Activated T-cell treated with anti-CD3 and anti-CD28 coated beads, Interleukin-2, amount 50 U/mL, for 72 hours (primary cell): ENCODE measurements at regions not wholly inside any gene's neighbourhood (a gene's known extent, or its start where the extent isn't known, plus 50 kb on each side); places are given as distances from the start of the nearest gene placed in this dataset.
"Not testable (repeated sequence)": the region's sequence is repeated elsewhere in the genome, so short reads cannot be mapped to it uniquely, and the experiment has no call there.

ENCODE experiments used
- ATAC-seq, 2 donors: fragments of 150-1000 bp; cut with Tn5 transposase; replicated peaks in 1 of 2; 2 replicates each; pipeline ENCODE4 v1.10.0; 2021; ENCODE audit warnings: moderate library complexity in 2 of 2, mild to moderate bottlenecking in 1 of 2
- DNase-seq, 2 donors: peaks; one replicate each; pipeline ENCODE4 v3.0.0; 2021 to 2022; ENCODE audit warnings: mixed read lengths in 1 of 2
- H3K27ac Mint-ChIP-seq: one replicate; pipeline ENCODE4 v1.8.0; 2022; ENCODE audit warnings: mild to moderate bottlenecking, moderate library complexity, mixed read lengths
- H3K27me3 Mint-ChIP-seq: one replicate; pipeline ENCODE4 v1.8.0; 2022; ENCODE audit warnings: low read depth, mixed read lengths
- H3K36me3 Mint-ChIP-seq, 2 donors: one replicate each; pipeline ENCODE4 v1.8.0; 2022; ENCODE audit warnings: mixed read lengths in 2 of 2, mild to moderate bottlenecking in 1 of 2; ENCODE audit not compliant: insufficient read depth in 2 of 2
- H3K4me1 Mint-ChIP-seq: one replicate; pipeline ENCODE4 v1.8.0; 2022; ENCODE audit warnings: low read depth, mixed read lengths
- H3K4me3 Mint-ChIP-seq, 2 donors: one replicate each; pipeline ENCODE4 v1.8.0; 2022; ENCODE audit warnings: mild to moderate bottlenecking in 2 of 2, mixed read lengths in 2 of 2, moderate library complexity in 2 of 2
- H3K9me3 Mint-ChIP-seq, 2 donors: one replicate each; pipeline ENCODE4 v1.8.0; 2022; ENCODE audit warnings: mixed read lengths in 2 of 2

- no peak for ATAC-seq
Measured at GRCh38 chr7:65317372-65317771, 56.3 kb upstream of the ZNF92 start.

DNA sequence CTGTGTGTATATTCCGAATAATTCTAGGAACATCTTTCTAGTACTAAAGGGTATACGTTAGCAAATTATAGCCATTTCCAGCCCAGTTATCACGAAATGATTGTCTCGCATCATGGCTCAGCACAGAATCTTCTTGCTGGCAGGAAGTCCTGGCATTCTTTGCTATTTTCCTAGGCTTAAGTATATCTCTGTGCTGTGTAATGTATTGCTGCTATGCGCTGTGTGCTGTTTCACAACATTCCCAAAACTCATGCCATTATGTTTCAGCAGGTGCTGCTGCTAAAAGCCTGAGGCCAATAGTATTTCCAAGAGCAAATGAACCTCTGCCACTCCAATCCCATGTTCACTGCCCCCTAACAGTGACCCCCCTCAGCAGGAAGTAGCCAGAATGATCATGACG, 62.9 kb upstream of the ZNF92 start:
- H3K36me3 Mint-ChIP-seq = no peaks in the 10 kb centered on the region
- H3K27me3 Mint-ChIP-seq = peaks cover 9% of the 10 kb centered on the region
- H3K9me3 Mint-ChIP-seq = no peaks in the 10 kb centered on the region
- H3K4me3 Mint-ChIP-seq = no peak overlapping the region
- ATAC-seq (no peak), DNase-seq (no peak)
- H3K27ac Mint-ChIP-seq = no peak overlapping the region
- H3K4me1 Mint-ChIP-seq = no peaks in the 10 kb centered on the region

More at GRCh38 chr7:65317372-65317771, 56.3 kb upstream of the ZNF92 start:
- no peaks in the 10 kb centered on the region for H3K9me3 Mint-ChIP-seq
- no peaks in the 10 kb centered on the region for H3K36me3 Mint-ChIP-seq
- H3K27ac Mint-ChIP-seq = no peak overlapping the region
- no peak overlapping the region for H3K4me3 Mint-ChIP-seq
- peaks cover 9% of the 10 kb centered on the region for H3K27me3 Mint-ChIP-seq
- no peaks in the 10 kb centered on the region for H3K4me1 Mint-ChIP-seq
- DNase-seq = no peak

DNA sequence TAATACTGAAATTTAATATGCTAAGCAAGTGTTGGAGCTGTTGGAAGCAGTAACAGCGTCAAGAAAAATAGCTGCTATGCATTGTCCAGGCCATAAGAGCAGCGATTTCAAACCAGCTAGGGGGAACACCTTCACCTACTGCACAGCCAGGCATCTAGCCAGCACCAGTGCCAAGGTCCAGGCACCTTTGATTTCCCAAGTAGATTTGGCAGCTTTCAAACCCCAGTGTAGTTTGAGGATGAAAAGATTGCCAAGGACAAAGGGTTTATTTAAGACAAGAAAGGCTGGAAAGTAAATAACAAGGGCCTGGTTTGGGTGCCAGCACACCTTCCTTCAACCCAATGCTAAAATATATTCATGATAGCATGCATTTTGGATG, 65.4 kb upstream of the ZNF92 start:
- no peaks in the 10 kb centered on the region for H3K9me3 Mint-ChIP-seq
- H3K27ac Mint-ChIP-seq = no peak overlapping the region
- H3K27me3 Mint-ChIP-seq = no peaks in the 10 kb centered on the region
- ATAC-seq (no peak), DNase-seq (no peak)
- H3K4me3 Mint-ChIP-seq = no peak overlapping the region
- H3K4me1 Mint-ChIP-seq = no peaks in the 10 kb centered on the region
- no peaks in the 10 kb centered on the region for H3K36me3 Mint-ChIP-seq

DNA sequence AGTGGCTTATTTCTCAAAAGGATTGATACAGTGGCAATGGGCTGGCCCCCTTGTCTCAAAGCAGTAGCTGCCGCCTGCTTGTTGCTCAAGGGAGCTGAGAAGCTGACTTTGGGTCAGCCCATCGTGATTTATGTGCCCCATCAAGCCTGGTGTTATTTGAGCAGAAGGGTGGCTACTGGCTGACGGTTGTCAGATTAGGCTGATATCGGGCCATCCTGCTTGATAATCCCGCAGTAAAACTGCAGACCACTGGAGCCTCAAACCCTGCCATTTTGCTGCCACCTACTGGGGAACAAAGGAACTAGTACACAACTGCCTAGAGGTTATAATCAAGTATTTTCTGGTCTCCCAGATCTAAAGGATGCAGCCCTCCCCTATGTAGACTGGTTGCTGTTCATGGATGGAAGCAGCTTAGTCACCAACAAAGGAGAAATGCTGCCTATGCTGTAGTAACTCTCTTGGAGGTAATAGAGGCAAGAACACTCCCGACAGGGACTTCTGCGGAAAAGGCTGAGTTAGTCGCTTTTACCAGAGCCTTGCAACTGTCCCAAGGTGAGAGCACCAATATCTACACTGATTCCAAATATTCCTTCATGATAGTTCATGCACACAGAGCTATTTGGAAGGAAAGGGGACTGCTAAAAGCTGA, 65.9 kb upstream of the ZNF92 start:
- H3K9me3 Mint-ChIP-seq = no peaks in the 10 kb centered on the region
- no peaks in the 10 kb centered on the region for H3K4me1 Mint-ChIP-seq
- ATAC-seq = peak; percentile 41 to 53
- H3K36me3 Mint-ChIP-seq = no peaks in the 10 kb centered on the region
- no peaks in the 10 kb centered on the region for H3K27me3 Mint-ChIP-seq
- H3K27ac Mint-ChIP-seq = no peak overlapping the region
- peak; percentile 19 to 52 for DNase-seq
- H3K4me3 Mint-ChIP-seq = no peak overlapping the region

DNA sequence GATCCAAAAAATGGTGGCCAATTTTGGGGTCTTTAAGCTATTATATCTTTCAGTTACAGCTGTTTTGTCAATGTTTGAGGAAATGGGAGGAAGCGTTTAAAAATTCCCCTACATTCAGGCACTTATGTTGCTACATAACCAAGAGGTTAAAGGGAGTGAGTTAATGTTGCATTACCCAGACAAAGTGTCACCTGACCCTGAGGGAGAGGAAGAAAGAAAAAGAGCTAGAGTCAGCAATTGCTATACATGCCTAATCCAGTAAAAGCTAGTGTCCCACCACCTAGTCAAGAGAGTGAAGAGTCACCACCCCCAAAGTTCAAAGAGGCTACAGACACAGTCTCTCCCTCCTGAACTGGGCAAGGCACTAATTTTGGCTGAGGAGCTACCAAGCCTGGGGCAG, 69.5 kb upstream of the ZNF92 start:
- H3K27ac Mint-ChIP-seq = no peak overlapping the region
- H3K36me3 Mint-ChIP-seq = no peaks in the 10 kb centered on the region
- H3K4me1 Mint-ChIP-seq = no peaks in the 10 kb centered on the region
- no peaks in the 10 kb centered on the region for H3K9me3 Mint-ChIP-seq
- DNase-seq (no peak), ATAC-seq (no peak)
- H3K27me3 Mint-ChIP-seq = no peaks in the 10 kb centered on the region
- H3K4me3 Mint-ChIP-seq = no peak overlapping the region

- Mint-ChIP-seq H3K36me3 (no peaks in the 10 kb centered on the region), H3K4me1 (no peaks in the 10 kb centered on the region), H3K27me3 (no peaks in the 10 kb centered on the region), H3K27ac (no peak overlapping the region), H3K4me3 (no peak overlapping the region), H3K9me3 (no peaks in the 10 kb centered on the region)
- DNase-seq (no peak), ATAC-seq (no peak)
Measured at GRCh38 chr7:65302883-65303282, 70.8 kb upstream of the ZNF92 start.

- Mint-ChIP-seq H3K27me3 (no peaks in the 10 kb centered on the region), H3K36me3 (no peaks in the 10 kb centered on the region), H3K4me3 (no peak overlapping the region), H3K9me3 (no peaks in the 10 kb centered on the region), H3K27ac (no peak overlapping the region), H3K4me1 (no peaks in the 10 kb centered on the region)
- ATAC-seq (no peak), DNase-seq (no peak)
Measured at GRCh38 chr7:65301007-65301406, 72.6 kb upstream of the ZNF92 start.

DNA sequence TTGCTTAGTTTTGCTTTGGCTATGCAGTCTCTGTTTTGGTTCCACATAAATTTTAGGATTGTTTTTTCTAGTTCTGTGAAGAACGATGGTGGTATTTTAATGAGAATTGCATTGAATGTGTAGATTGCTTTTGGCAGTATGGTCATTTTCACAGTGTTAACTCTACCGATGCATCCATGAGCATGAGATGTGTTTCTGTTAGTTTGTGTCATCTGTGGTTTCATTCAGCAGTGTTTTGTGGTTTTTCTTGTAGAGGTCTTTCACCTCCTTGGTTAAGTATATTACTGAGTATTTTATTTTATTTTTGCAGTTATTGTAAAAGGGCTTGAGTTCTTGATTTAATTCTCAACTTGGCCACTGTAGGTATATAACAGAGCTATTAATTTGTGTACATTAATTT, 78.2 kb upstream of the ZNF92 start:
- Mint-ChIP-seq H3K36me3 (no peaks in the 10 kb centered on the region), H3K27ac (no peak overlapping the region), H3K27me3 (no peaks in the 10 kb centered on the region), H3K9me3 (peaks cover 0 to 4% of the 10 kb centered on the region in 2 donors), H3K4me1 (peaks cover 6% of the 10 kb centered on the region), H3K4me3 (no peak overlapping the region)
- DNase-seq = no peak
- no peak for ATAC-seq

DNA sequence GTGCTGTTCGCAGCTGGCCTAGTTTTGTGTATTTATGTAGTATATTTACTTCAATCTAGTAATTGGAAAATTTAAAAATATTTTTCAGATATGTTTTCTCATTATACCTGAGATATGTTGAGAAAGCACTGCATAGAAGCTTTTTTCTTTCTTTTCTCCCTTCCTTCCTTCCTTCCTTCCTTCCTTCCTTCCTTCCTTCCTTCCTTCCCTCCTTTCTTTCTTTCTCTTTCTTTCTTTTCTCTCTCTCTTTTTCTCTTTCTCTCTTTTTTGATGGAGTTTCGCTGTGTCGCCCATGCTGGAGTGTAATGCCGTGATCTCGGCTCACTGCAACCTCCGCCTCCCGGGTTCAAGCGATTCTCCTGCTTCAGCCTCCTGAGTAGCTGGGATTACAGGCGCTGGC, 83.3 kb upstream of the ZNF92 start:
- not testable (repeated sequence) for ATAC-seq, H3K4me1 Mint-ChIP-seq, H3K36me3 Mint-ChIP-seq

DNA sequence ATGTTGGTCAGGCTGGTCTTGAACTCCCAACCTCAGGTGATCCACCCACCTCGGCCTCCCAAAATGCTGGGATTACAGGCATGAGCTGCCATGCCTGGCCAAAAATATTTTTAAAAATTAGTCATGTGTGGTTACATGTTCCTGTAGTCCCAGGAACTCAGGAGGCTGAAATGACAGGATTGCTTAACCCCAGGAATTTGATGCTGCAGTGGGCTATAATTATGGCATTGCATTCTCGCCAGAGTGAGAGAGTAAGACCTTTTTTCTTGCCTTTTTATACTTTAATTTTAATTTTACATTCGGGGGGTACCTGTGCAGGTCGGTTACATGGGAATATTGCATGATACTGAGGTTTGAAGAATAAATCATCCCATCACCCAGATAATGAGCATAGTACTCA, 86.6 kb upstream of the ZNF92 start:
- Mint-ChIP-seq H3K27ac (no peak overlapping the region), H3K27me3 (no peaks in the 10 kb centered on the region), H3K4me1 (no peaks in the 10 kb centered on the region), H3K36me3 (no peaks in the 10 kb centered on the region), H3K4me3 (no peak overlapping the region), H3K9me3 (peaks cover 0 to 2% of the 10 kb centered on the region in 2 donors)
- DNase-seq = no peak
- ATAC-seq = no peak

More for the DNA sequence above, 83.3 kb upstream of the ZNF92 start:
- H3K27ac Mint-ChIP-seq, DNase-seq, H3K9me3 Mint-ChIP-seq, H3K4me3 Mint-ChIP-seq, H3K27me3 Mint-ChIP-seq: not testable (repeated sequence)

DNA sequence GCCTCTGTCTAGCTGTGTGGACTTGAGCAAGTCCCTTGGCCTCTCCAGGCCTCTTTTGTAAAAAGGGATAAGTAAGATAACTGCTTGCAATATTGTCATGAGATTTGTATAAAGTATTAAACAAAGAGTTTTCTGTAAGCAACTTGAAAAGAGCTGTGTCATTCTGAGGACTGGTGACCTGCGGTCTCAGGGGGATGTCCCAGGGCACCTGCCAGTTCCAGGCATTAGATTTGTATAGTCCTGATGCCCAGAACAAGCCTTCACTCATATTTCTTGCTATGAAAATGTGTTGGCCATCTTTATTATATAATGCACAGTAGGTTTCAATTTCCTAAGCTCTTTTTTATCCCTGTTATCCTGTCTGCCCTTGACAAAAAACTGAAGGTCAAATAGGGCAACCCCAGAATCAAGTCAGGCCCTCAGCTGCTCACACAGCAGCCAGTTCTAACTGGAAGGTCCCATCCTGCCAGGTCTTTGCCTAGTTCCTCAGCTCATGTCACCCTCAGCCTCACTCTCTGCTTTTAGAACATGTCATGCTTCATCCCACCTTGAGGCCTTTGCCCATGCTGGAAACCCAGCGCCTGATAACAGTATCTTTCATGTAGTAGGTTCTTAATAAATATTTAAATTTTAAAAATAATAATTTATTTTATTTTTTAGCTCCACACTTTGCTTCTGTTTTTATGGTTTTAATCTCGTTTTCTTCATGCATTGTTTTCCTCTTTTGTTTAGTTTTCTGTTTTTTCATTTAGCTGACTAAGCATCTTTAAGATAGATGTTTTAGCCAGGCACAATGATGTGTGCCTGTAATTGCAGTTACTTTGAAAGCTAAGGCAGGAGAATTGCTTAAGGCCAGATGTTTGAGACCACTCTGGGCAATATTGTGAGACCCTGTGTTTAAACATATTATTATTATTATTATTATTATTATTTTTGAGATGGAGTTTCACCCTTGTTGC, 87.5 kb upstream of the ZNF92 start:
- Mint-ChIP-seq H3K4me1 (no peaks in the 10 kb centered on the region), H3K27ac (no peak overlapping the region), H3K4me3 (no peak overlapping the region), H3K9me3 (peaks cover 0 to 6% of the 10 kb centered on the region in 2 donors), H3K36me3 (no peaks in the 10 kb centered on the region), H3K27me3 (peaks cover 8% of the 10 kb centered on the region)
- no peak for DNase-seq
- ATAC-seq = no peak

GRCh38 chr7:65285241-65285640, 88.4 kb upstream of the ZNF92 start:
- ATAC-seq, DNase-seq, H3K36me3 Mint-ChIP-seq, H3K9me3 Mint-ChIP-seq, H3K27ac Mint-ChIP-seq, H3K4me1 Mint-ChIP-seq, H3K4me3 Mint-ChIP-seq: not testable (repeated sequence)
- peaks cover 15% of the 10 kb centered on the region for H3K27me3 Mint-ChIP-seq

- Mint-ChIP-seq H3K9me3 (peaks cover 4 to 12% of the 10 kb centered on the region in 2 donors), H3K4me1 (no peaks in the 10 kb centered on the region), H3K27me3 (peaks cover 19% of the 10 kb centered on the region), H3K27ac (no peak overlapping the region), H3K36me3 (peaks cover 5 to 8% of the 10 kb centered on the region in 2 donors), H3K4me3 (no peak overlapping the region)
- no peak for DNase-seq
- ATAC-seq = no peak
Measured at GRCh38 chr7:65279795-65280194, 93.9 kb upstream of the ZNF92 start.
